SK-N-SH treated with all-trans-retinoic acid at 6 μM for 48 hours (cell line): ENCODE measurements at regions not wholly inside any gene's neighbourhood (a gene's known extent, or its start where the extent isn't known, plus 50 kb on each side); places are given as distances from the start of the nearest gene placed in this dataset.

Experiments
- ATAC-seq: fragments of 200-7000 bp; cut with Tn5 transposase; 3 replicates; pipeline ENCODE4 v1.9.1; 2020; ENCODE audit warnings: mild to moderate bottlenecking, moderate library complexity
- ARNTL ChIP-seq: fragments of 450-650 bp; formaldehyde crosslinking; IDR thresholded peaks from 2 replicates; pipeline ENCODE4 v1.5.0; 2020; ENCODE audit warnings: low read depth, mild to moderate bottlenecking, moderate library complexity, borderline replicate concordance
- BACH2 ChIP-seq: fragments of 250-450 bp; sonication (Bioruptor Pico); IDR thresholded peaks from 2 replicates; pipeline ENCODE4 v1.9.0; 2021; ENCODE audit warnings: mild to moderate bottlenecking, borderline replicate concordance
- CSDC2 ChIP-seq: fragments of 250-450 bp; sonication (Bioruptor Pico); IDR thresholded peaks from 2 replicates; pipeline ENCODE4 v1.5.0; 2020; ENCODE audit warnings: mild to moderate bottlenecking, moderate library complexity
- ESRRG ChIP-seq: fragments of 250-450 bp; sonication (Bioruptor Pico); IDR thresholded peaks from 2 replicates; pipeline ENCODE4 v1.6.1; 2021; ENCODE audit warnings: mild to moderate bottlenecking
- GLIS3 ChIP-seq: fragments of 250-450 bp; sonication (Bioruptor Pico); IDR thresholded peaks from 2 replicates; pipeline ENCODE4 v1.5.0; 2020; ENCODE audit warnings: mild to moderate bottlenecking, moderate library complexity
- ISL1 ChIP-seq: fragments of 250-450 bp; sonication (Bioruptor Pico); IDR thresholded peaks from 2 replicates; pipeline ENCODE4 v2.1.2; 2022; ENCODE audit warnings: mild to moderate bottlenecking, moderate library complexity
- OSR1 ChIP-seq: fragments of 250-450 bp; sonication (Bioruptor Pico); IDR thresholded peaks from 2 replicates; pipeline ENCODE4 v1.8.0; 2022; ENCODE audit warnings: moderate library complexity, mild to moderate bottlenecking, inconsistent platforms
- PPARA ChIP-seq: fragments of 250-450 bp; sonication (Bioruptor Pico); IDR thresholded peaks from 2 replicates; pipeline ENCODE4 v1.5.0; 2020; ENCODE audit warnings: mild to moderate bottlenecking, borderline replicate concordance
- RARB ChIP-seq: fragments of 250-450 bp; sonication (Bioruptor Pico); IDR thresholded peaks from 2 replicates; pipeline ENCODE4 v1.8.0; 2021; ENCODE audit warnings: mild to moderate bottlenecking, moderate library complexity
- SNAI2 ChIP-seq: fragments of 250-450 bp; sonication (Bioruptor Pico); IDR thresholded peaks from 2 replicates; pipeline ENCODE4 v1.5.0; 2020; ENCODE audit warnings: mild to moderate bottlenecking, moderate library complexity
- TOX ChIP-seq: fragments of 250-450 bp; sonication (Bioruptor Pico); IDR thresholded peaks from 2 replicates; pipeline ENCODE4 v1.8.0; 2021; ENCODE audit warnings: mild to moderate bottlenecking, moderate library complexity, borderline replicate concordance
- ZC3H10 ChIP-seq: fragments of 250-450 bp; sonication (Bioruptor Pico); IDR thresholded peaks from 2 replicates; pipeline ENCODE4 v1.5.1; 2021; ENCODE audit warnings: mild to moderate bottlenecking, moderate library complexity
- ZFP3 ChIP-seq: fragments of 250-450 bp; sonication (Bioruptor Pico); IDR thresholded peaks from 2 replicates; pipeline ENCODE4 v1.5.0; 2020; ENCODE audit warnings: mild to moderate bottlenecking, moderate library complexity
- ZFP30 ChIP-seq: fragments of 450-650 bp; formaldehyde crosslinking; IDR thresholded peaks from 2 replicates; pipeline ENCODE4 v1.5.0; 2022; ENCODE audit warnings: mild to moderate bottlenecking, moderate library complexity
- ZNF565 ChIP-seq: fragments of 450-650 bp; formaldehyde crosslinking; conservative IDR thresholded peaks from 2 replicates; pipeline ENCODE4 v1.5.0; 2020; ENCODE audit warnings: low read depth, mild to moderate bottlenecking, moderate library complexity
- ZNF70 ChIP-seq: fragments of 450-650 bp; formaldehyde crosslinking; IDR thresholded peaks from 2 replicates; pipeline ENCODE4 v1.5.0; 2020; ENCODE audit warnings: mild to moderate bottlenecking, moderate library complexity
- ZNF8 ChIP-seq: fragments of 450-650 bp; formaldehyde crosslinking; IDR thresholded peaks from 2 replicates; pipeline ENCODE4 v1.5.0; 2020; ENCODE audit warnings: mild to moderate bottlenecking, moderate library complexity
- TF ChIP-seq, protein P1 (sequence below): fragments of 250-450 bp; sonication (Bioruptor Pico); IDR thresholded peaks from 2 replicates; pipeline ENCODE4 v1.8.0; 2020; ENCODE audit warnings: mild to moderate bottlenecking, moderate library complexity, borderline replicate concordance
- TF ChIP-seq, protein P2 (sequence below): fragments of 250-450 bp; sonication (Bioruptor Pico); IDR thresholded peaks from 2 replicates; pipeline ENCODE4 v1.5.1; 2020; ENCODE audit warnings: low read depth, mild to moderate bottlenecking, moderate library complexity
- TF ChIP-seq, protein P3 (sequence below): fragments of 250-450 bp; sonication (Bioruptor Pico); IDR thresholded peaks from 2 replicates; pipeline ENCODE4 v1.8.0; 2021; ENCODE audit warnings: low read depth, mild to moderate bottlenecking, moderate library complexity, borderline replicate concordance
- TF ChIP-seq, protein P4 (sequence below): fragments of 250-450 bp; sonication (Bioruptor Pico); IDR thresholded peaks from 2 replicates; pipeline ENCODE4 v1.5.0; 2020; ENCODE audit warnings: mild to moderate bottlenecking, moderate library complexity
- TF ChIP-seq, protein P5 (sequence below): fragments of 250-450 bp; sonication (Bioruptor Pico); IDR thresholded peaks from 2 replicates; pipeline ENCODE4 v1.5.1; 2021; ENCODE audit warnings: mild to moderate bottlenecking, moderate library complexity

DNA sequence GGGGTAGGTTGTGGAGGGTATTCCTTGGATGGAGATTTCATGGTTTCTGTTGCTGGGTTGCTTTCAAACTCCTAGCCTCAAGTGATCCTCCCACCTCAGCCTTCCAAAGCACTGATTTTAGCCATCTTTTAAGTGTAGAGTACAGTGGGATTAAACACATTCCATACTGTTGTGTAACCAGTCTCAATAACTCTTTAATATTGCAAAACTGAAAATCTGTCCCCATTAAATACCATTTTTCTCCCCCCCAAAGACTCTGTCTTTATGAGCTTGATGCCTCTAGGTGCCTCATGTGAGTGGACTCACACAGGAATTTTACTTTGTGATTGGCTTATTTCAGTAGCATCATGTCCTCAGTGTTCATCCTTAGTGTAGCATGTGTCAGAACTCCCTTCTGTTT is 74.7 kb upstream of the ATP10A start:
- ATAC-seq: no peak

DNA sequence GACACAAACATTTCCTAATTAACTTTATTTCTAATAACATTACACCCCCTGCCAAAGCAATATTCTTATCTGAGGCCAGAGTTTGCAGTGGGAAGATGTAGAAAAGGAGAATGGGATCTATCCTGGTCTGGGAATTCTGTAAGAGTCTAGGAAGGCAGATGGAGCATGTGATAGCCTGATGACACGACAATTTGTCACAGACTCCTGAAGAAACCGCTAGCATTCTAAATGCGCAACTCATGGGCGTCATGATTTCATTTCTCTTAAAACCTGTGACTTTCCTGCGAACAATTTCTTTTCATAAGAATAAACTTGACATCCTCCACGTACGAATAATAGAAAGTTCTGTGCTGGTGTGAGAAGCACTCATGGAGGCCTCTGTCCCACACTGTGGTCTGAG is 72.9 kb upstream of the ATP10A start:
- TF ChIP-seq ZNF565 (CRISPR knock-in tag): no peak
- TF ChIP-seq, protein P1, sequence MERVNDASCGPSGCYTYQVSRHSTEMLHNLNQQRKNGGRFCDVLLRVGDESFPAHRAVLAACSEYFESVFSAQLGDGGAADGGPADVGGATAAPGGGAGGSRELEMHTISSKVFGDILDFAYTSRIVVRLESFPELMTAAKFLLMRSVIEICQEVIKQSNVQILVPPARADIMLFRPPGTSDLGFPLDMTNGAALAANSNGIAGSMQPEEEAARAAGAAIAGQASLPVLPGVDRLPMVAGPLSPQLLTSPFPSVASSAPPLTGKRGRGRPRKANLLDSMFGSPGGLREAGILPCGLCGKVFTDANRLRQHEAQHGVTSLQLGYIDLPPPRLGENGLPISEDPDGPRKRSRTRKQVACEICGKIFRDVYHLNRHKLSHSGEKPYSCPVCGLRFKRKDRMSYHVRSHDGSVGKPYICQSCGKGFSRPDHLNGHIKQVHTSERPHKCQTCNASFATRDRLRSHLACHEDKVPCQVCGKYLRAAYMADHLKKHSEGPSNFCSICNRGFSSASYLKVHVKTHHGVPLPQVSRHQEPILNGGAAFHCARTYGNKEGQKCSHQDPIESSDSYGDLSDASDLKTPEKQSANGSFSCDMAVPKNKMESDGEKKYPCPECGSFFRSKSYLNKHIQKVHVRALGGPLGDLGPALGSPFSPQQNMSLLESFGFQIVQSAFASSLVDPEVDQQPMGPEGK (CRISPR knock-in tag): no peak
- TF ChIP-seq, protein P2, sequence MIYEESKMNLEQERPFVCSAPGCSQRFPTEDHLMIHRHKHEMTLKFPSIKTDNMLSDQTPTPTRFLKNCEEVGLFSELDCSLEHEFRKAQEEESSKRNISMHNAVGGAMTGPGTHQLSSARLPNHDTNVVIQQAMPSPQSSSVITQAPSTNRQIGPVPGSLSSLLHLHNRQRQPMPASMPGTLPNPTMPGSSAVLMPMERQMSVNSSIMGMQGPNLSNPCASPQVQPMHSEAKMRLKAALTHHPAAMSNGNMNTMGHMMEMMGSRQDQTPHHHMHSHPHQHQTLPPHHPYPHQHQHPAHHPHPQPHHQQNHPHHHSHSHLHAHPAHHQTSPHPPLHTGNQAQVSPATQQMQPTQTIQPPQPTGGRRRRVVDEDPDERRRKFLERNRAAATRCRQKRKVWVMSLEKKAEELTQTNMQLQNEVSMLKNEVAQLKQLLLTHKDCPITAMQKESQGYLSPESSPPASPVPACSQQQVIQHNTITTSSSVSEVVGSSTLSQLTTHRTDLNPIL: no peak
- no peak for TF ChIP-seq ZC3H10 (CRISPR knock-in tag)
- TF ChIP-seq ARNTL (CRISPR knock-in tag): no peak
- TF ChIP-seq BACH2: no peak
- TF ChIP-seq RARB: no peak
- no peak for TF ChIP-seq CSDC2 (CRISPR knock-in tag)
- no peak for TF ChIP-seq ZFP30 (CRISPR knock-in tag)
- TF ChIP-seq ZNF70 (CRISPR knock-in tag): no peak
- TF ChIP-seq ZFP3 (CRISPR knock-in tag): no peak
- no peak for TF ChIP-seq ZNF8 (CRISPR knock-in tag)
- TF ChIP-seq, protein P3, sequence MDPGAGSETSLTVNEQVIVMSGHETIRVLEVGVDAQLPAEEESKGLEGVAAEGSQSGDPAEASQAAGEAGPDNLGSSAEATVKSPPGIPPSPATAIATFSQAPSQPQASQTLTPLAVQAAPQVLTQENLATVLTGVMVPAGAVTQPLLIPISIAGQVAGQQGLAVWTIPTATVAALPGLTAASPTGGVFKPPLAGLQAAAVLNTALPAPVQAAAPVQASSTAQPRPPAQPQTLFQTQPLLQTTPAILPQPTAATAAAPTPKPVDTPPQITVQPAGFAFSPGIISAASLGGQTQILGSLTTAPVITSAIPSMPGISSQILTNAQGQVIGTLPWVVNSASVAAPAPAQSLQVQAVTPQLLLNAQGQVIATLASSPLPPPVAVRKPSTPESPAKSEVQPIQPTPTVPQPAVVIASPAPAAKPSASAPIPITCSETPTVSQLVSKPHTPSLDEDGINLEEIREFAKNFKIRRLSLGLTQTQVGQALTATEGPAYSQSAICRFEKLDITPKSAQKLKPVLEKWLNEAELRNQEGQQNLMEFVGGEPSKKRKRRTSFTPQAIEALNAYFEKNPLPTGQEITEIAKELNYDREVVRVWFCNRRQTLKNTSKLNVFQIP (CRISPR knock-in tag): no peak
- TF ChIP-seq ISL1 (CRISPR knock-in tag): no peak
- TF ChIP-seq ESRRG (CRISPR knock-in tag): no peak
- ATAC-seq: no peak

More for the DNA sequence above, 74.7 kb upstream of the ATP10A start:
- TF ChIP-seq OSR1 (CRISPR knock-in tag): no peak
- TF ChIP-seq RARB: no peak
- no peak for TF ChIP-seq ZFP30 (CRISPR knock-in tag)
- TF ChIP-seq BACH2: no peak
- TF ChIP-seq GLIS3 (CRISPR knock-in tag): no peak
- no peak for TF ChIP-seq SNAI2

DNA sequence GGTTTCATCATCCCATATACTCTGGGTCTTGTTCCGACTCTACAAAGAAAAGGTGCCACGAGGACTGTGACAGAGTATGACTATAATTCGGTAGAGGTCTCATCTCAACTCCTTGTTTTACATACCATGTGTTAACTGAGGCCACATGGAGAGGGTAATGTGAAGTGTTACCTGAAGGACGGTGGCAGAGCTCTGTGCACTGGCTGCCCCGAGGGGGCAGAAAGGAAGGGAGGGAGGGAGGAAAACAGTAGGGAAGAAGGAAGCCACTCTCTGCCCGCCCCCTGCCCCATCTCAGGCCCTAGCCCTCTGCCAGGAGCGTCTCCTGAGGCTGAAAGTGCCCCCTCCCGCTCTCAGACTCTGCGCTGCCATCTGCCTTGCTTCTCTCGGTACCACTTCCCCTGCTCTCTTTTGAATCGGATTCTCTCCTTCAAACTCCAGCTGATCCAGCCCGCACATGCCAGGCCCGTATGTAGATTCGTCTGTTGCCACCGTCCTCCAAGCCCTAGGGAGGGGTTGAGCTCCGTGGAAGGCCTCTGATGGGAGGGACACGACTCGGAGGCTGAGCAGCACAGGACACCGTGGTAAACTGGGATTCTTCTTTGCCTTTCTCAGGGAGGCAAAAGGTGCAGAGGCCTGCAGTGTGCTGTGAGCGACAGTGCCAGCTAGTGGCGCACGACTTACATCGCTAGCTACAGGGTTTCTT is 70.5 kb upstream of the ATP10A start:
- no peak for ATAC-seq
- TF ChIP-seq ZFP30 (CRISPR knock-in tag) (no peak), TOX (CRISPR knock-in tag) (no peak), OSR1 (CRISPR knock-in tag) (no peak), ISL1 (CRISPR knock-in tag) (no peak), ZC3H10 (CRISPR knock-in tag) (no peak), ARNTL (CRISPR knock-in tag) (no peak), PPARA (no peak), ZNF8 (CRISPR knock-in tag) (no peak), ESRRG (CRISPR knock-in tag) (no peak), CSDC2 (CRISPR knock-in tag) (no peak), SNAI2 (no peak), ZNF70 (CRISPR knock-in tag) (no peak)
- TF ChIP-seq, protein P3 (CRISPR knock-in tag): no peak
- TF ChIP-seq, protein P4, sequence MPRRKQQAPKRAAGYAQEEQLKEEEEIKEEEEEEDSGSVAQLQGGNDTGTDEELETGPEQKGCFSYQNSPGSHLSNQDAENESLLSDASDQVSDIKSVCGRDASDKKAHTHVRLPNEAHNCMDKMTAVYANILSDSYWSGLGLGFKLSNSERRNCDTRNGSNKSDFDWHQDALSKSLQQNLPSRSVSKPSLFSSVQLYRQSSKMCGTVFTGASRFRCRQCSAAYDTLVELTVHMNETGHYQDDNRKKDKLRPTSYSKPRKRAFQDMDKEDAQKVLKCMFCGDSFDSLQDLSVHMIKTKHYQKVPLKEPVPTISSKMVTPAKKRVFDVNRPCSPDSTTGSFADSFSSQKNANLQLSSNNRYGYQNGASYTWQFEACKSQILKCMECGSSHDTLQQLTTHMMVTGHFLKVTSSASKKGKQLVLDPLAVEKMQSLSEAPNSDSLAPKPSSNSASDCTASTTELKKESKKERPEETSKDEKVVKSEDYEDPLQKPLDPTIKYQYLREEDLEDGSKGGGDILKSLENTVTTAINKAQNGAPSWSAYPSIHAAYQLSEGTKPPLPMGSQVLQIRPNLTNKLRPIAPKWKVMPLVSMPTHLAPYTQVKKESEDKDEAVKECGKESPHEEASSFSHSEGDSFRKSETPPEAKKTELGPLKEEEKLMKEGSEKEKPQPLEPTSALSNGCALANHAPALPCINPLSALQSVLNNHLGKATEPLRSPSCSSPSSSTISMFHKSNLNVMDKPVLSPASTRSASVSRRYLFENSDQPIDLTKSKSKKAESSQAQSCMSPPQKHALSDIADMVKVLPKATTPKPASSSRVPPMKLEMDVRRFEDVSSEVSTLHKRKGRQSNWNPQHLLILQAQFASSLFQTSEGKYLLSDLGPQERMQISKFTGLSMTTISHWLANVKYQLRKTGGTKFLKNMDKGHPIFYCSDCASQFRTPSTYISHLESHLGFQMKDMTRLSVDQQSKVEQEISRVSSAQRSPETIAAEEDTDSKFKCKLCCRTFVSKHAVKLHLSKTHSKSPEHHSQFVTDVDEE (CRISPR knock-in tag): no peak
- TF ChIP-seq, protein P5, sequence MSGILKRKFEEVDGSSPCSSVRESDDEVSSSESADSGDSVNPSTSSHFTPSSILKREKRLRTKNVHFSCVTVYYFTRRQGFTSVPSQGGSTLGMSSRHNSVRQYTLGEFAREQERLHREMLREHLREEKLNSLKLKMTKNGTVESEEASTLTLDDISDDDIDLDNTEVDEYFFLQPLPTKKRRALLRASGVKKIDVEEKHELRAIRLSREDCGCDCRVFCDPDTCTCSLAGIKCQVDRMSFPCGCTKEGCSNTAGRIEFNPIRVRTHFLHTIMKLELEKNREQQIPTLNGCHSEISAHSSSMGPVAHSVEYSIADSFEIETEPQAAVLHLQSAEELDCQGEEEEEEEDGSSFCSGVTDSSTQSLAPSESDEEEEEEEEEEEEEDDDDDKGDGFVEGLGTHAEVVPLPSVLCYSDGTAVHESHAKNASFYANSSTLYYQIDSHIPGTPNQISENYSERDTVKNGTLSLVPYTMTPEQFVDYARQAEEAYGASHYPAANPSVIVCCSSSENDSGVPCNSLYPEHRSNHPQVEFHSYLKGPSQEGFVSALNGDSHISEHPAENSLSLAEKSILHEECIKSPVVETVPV: no peak
- TF ChIP-seq, protein P2: no peak
